NCI-H2196 (cell line): ENCODE measurements at regions not wholly inside any gene's neighbourhood (a gene's known extent, or its start where the extent isn't known, plus 50 kb on each side); places are given as distances from the start of the nearest gene placed in this dataset.

ENCODE experiments used
- DNase-seq: peaks from one replicate; lab custom pipeline; 2025; ENCODE audit not compliant: unreplicated experiment; lab: John Stamatoyannopoulos, UW

DNA sequence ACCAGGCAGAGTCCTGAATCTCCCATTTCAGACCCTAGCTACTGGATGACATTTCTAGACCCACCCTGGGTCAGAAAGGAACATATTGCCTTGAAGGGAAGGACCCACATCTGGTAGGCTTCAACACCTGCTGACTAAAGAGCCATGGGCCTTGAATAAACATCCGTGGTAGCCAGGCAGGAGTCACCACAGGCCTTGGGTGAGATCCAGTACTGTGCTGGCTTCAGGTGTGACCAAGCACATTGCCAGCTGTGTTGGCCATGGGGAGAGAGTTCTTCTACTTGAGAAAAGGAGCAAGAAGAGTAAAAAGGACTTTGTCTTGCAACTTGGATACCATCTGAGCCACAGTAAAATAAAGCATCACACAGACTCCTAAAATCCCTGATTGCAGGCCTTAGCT is 332.6 kb downstream of the SLC16A7 start:
- no peak for DNase-seq

DNA sequence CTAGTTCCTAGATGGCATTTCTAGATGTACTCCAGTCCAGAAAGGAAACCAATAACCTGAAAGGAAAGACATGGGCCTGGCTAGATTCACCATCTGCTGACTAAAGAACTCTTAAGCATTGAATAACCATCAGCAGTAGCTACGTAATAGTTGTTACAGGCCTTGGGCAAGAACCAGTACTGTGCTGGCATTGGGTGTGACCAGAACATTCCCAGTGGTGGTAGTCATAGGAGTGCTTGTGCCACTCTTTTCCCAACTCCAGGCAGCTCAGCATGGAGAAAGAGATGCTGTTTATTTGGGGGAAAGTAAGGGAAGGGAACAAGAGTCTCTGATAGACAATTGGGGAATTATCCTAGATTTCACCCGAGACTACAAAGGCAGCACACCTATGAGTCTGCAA is 333.3 kb downstream of the SLC16A7 start:
- DNase-seq: no peak

DNA sequence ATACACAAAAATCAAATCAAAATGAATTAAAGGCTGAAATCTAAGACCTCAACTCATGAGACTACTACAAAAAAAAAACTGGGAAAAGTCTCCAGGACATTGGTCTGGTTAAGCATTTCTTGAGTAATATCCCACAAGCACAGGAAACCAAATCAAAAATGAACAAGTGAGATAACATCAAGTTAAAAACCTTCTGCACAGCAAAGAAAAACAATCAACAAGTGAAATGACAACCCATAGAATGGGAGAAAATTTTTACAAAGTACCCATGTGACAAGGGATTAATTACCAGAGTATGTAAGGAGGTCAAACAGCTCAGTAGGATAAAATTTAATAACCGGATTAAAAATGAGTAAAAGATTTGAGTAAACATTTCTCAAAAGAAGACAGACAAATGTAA is 338.7 kb downstream of the SLC16A7 start:
- no peak for DNase-seq

DNA sequence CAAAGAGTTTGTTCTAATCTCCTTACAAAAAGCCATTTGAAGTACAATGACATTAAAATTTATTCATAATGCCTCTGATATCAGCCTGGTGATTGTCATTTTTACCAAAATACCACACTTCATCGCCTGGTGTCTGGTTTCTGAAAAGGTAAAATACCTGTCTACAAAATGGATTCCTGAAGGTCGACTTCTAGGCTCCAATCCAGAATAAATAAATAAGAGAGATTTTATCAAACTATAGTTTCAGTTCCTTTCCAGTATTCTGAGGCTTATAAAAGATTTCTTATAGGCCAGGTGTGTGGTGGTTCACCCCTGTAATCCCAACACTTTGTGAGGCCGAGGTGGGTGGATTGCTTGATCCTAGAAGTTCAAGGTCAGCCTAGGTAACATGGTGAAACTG is 340.7 kb downstream of the SLC16A7 start:
- DNase-seq: no peak

DNA sequence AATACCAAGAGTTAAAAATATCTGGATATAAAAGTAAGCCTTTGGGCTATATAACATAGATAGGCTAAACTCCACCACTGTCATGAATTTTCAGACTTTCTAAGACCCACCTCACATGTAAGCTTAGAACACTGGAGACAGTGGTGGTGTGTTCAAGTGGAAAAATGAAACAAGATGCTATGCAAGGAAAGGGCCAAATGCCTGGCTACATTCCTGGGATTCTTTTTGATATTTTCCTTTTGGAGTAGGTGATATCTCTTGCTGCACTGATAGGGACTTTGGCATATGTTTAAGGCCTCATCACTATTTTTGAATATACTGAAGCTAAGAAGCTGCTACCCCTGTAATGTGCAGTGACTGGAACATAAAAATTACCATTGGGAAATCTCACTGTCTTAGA is 341.3 kb downstream of the SLC16A7 start:
- DNase-seq: no peak

DNA sequence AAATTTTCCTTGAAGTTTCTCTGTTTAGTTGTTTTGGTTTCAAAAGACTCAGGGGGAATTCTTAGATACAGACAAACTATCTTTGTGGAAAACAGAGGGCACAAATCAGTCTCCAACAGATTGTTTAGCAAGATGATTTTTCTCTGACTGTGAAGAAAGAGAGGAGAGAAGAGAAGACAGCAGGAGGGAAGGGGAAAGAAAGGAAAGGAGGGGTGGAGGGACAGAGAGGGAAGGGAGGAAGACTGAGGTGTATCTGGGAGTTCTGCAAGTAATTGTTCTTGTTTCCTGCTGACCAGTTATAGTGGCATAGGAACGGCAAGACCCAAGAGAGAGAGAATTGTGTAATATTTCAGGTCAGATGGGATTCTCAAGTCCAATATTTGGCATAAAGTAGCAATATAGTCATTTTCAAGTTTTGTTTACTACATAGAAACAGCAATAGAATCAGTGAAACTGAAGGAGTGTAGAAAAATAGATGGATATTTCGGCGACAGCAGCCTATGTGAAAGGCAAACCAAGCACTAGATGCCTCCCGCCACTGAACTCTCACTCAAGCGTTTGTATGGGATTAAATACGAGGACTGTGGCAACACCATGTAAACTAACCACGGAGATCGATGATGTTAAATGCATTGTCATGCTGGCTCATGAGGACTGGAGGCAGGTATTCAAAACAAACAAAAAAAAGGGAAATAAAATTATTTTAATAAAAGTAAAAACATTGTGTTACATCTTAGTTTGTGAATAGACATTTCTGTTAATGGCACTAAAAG is 342.5 kb downstream of the SLC16A7 start:
- DNase-seq: no peak

DNA sequence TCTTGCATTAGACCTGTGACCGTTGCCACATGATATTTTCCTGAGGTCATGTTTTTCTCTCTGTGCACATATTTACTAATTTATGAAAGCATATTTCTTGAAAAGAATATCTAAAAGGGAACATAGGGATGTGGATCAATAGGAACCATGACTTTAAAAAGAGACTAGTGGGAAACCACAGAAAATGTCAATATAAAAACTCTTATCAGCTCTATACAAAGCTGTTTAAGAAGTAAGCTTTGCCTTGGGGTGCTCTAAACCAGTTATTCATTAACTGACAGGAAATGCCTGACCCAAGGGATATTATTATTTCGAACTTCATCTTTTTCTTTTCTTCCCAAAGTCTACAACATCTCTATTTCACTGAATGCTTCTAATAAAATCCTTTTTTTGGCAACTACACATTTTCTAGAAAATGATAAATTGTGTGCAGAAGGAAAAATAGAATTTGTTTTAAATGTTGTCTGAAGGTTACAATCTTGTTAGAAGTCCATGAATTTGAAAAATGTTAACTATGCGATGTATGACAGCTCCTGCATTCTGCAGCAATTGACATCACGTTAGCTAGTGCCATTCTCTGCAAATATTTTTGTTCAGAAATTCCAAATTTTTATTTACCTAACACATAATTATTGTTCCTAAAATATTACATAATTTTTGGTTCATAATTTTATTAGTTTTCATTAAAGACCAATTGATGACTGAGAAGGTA is 345.0 kb downstream of the SLC16A7 start:
- no peak for DNase-seq

DNA sequence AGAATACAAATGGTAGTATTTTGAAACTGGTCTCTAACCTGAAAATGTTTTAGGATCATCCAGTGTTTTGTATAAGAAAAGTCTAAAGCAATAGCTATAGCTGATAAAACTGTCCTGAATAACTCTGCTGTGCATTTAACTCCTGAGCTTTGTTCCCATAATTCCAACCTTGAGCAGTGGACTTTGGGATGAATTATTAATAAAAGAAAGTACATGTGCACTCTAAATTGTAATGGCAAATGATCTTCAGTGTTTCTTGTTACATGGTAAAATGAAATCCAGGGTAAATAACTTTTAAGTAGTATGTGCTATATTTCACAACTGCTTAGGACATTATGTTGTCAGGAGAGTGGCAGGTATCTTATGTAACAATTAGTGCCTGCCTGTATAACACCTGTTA is 345.6 kb downstream of the SLC16A7 start:
- DNase-seq: no peak

DNA sequence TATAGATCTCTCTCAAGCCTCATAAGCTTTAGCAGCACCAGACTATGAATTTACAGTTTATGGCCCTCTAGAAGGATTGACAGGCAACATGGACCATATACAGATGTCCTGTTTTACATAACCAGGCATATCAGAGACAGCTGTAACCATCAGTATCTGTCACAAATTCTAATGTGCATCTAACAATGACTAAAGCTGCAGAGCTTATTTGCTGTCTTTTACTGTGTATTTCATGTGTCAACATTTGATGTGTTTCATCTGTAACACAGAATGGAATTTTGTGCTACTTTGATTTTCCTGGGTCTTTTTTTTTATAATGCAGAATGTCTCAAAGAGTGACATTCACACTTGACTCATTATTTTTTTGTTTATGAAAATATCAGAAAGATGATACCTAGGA is 348.3 kb downstream of the SLC16A7 start:
- DNase-seq: no peak

DNA sequence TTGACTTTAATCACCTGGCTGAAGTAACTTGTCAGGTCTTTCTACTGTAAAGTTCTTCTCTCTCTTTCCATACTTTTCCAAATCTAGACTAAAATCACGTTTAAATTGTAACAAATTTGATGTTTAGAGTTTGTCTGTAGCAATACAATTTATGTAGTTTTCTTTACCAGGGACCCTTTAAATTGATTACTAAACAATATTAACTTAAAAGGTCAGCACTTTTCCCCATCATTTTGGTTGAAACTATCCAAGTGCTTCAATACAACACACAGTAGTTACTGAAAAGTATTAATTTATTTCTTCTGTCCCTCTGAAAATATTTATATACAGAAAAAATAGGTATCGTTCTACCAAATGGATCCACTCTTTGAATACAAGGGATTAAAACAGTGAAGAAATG is 350.8 kb downstream of the SLC16A7 start:
- DNase-seq: no peak

DNA sequence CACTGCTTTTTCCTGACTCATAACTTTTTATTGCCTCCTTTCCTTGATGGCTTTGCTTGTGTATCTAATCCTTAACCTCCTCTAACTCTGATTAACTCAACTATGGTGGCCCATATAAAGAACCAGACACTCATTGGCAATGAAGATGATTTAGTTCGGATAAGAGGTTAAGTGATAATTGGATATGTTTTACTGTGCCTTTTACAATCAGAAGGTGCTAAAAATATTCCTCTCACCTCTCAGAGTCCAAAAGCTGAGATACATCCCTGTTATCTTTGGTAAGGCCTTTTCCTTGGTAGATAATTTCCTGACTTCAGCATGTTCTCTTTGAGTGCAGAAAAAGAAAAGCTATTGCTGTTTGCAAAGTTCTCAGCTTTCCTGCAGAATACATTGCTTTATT is 367.7 kb downstream of the SLC16A7 start:
- no peak for DNase-seq

DNA sequence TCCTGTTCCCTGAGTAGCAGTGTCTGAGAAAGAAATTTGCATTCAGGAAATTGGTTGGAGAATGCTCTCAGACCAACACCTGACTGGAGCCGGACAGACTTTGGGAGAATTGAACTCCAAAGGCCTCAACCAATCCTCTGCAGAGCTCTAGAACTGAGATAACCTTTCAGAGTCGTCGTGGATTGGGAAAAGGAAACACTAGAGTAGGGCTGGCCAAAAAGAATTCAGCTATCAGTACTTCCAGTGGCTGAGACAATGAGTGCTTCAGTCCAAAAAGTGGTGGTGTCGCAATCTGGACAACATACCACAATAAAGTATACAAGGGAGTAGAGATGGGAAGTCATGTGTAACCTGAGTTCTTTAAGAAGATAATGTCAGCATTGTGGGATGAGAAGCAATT is 377.1 kb downstream of the SLC16A7 start:
- no peak for DNase-seq

DNA sequence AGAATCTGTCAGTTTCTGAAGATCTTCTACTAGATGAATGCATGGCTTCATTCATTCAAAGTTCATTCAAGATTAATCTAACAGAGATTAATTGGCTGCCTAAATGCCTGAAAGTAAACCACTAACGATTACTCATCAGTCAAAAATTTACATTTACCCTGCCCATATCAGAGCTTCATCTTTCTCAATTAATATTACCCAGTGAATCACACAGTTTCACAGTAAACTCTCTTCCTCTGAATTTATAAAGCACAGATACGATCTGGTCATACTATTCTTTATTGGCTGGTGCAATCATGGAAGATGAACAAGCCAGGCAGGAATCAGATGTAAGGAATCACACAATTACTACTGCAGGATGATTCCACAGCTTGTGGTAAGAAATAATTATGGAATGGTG is 377.7 kb downstream of the SLC16A7 start:
- DNase-seq: no peak

DNA sequence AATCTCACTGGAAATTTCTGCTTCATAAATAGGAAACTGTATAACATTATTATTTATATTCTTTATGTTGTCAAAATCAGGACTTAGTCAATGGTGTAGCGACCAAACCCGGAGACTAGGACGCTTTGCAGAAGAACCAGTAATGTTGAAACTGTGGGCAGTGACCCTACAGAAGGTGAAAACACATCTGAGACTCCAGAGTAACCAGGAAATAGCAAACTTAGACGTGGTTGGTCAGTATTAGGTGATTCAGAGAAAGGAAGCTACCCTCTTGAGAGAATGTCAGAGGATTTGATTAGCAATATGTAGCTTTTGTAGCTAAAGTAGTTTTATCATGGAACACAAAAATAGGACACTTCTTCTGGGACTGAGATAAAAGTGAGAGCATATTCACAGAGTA is 381.9 kb downstream of the SLC16A7 start:
- no peak for DNase-seq

DNA sequence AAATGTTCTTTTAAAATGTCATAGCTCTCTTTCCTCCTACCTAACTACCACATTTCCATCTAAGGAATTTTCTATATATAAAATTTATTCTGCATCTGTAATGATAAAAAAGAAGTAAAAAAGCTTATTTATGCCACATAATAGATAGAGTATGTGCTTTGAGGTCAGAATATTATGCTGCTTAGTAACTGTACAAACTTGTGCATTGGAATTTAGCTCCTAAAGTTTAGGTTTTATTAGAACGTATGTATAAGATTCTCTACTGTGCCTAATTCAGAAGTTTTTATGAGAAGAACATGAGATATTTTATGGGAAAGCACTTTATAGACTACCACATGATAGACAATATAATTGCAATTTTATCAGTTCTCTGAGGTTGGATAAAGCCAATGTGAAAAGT is 384.6 kb downstream of the SLC16A7 start:
- no peak for DNase-seq

DNA sequence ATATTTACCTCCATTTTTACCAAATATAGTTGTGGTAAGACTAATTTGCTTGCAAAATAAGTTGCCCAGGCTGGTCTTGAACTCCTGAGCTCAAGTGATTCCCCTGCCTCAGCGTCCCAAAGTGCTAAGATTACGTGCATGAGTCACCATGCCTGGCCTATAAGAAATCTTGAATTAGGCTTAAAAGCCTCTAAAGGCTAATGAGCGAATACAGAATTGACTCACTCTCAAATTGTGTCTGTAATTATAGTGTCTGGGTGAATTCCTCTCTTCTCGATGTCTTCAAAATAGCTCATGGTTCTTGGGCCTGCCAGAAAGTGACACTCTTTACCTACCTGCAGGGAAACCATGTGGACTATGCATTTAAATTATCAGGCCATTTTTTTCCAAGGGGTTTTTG is 403.5 kb downstream of the SLC16A7 start:
- no peak for DNase-seq

DNA sequence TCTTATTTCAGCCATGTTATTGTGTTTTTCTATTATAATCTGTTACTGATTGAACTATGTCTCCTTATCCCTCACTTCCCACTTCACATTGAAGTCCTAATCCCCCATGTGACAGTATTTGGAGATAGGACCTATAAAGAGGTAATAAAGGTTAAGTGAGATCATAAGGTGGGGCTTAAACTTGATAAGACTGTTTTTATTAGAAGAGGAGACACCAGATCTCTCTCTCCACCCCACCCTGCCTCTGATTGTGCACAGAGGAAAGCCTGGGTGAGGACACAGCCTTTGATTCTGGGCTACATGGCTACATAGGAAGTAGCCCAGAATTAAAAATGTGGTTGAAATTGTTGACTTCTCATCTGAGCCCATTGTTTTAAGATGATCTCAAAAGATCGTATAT is 414.7 kb downstream of the SLC16A7 start:
- DNase-seq: no peak

DNA sequence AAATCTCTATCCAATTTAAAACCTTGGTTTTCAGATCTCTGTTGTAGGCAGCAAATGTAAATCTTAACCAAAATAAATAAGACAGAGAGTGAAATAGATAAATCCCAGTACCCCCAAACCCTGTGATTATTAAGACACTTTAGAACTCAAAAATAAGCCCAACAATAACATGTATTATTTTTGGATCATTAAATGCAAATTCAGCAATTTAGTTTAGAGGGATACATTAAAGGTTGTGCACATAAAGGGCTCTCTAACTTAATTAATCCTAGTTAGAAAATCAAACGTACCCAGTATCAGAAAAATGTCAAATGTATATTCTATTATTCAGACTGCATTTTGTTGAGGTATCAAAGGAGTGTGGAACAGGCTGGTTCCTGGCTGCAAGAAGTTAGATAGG is 416.8 kb downstream of the SLC16A7 start:
- DNase-seq: no peak

DNA sequence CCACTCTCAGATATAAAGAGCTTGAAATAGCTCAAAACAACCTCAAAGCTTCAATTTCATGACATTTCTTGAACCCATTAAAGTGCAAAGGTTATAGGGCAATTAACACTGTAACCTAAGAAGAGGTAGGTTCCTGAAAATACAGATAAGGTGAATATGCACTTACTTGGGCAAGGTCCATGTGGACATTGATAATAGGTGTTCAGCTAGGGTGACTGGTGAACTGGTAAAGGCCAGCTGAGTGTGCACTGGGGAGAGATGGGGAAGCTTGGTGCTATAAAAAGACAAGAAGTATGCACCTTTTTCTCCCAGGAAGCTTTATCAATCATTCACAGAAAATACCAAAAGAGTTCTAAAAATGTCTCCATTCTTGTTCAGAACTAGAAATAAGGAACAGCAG is 418.6 kb downstream of the SLC16A7 start:
- no peak for DNase-seq

DNA sequence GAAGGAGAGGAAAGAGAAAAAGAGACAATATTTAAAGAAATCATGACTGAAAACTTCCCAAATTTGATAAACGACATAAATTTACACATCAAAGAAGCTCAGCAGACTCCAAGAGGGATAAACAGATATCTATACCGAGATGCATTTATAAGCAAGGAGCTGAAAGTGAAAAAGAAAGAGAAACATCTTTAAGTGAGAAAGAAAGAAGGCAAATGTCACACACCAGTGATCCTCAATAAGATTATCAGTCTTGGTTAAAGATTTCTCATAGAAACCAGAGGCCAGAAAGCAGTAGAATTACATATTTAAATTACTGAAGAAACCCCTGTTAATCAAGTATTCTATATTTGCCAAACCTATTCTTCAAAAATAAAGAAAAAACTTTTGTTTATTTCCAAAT is 424.2 kb downstream of the SLC16A7 start:
- DNase-seq: no peak

DNA sequence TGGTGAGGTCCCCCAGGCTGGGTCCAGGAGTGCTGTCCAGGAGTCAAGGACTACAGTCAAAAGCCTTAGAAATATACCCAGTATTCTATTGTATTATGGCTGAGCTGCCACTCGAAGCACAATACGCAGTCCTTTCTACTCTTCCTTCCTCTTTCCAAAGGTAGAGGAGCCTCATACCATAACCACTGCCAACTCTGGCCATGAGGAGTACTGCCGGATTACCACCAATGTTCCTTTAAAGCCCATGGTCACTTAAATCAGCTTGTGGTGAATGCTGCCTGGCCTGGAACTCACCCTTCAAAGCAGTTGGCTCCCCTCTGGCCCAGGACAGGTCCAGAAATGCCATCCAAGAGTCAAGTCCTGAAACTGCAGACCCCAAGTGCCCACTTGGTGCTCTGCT is 425.4 kb downstream of the SLC16A7 start:
- no peak for DNase-seq

DNA sequence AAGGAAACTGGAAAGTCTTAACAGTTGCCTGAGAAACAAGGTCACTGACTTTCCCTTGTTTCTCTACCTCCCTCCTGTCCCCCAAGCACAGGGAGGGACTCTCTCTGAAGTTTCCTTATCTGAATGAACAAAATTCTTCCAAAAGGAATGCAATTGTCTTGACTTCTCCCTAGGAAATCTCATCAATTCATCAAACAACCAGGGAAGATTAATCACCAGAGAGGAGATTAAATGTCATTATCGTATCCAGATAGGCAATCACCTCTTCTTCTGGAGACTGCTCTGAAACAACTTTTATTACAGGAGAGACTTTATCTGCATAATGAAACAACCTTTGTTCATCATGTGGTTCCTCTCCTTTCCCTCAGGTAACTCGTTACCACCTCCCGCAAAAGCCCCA is 431.4 kb downstream of the SLC16A7 start:
- no peak for DNase-seq

DNA sequence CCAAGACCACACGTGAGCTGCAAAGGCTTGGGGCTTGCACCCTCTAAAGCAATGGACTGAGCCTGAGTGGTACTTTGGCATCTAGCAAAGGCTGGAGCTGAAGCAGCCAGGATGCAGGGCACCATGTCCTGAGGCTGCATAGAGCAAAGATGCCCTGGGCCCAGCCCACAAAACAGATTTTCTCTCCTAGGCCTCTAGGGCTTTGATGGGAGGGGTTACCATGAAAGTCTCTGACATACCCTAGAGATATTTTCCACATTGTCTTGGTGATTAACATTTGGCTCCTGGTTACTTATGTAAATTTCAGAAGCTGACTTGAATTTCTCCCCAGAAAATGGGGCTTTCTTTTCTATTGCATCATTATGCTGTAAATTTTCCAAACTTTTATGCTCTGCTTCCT is 438.3 kb downstream of the SLC16A7 start:
- DNase-seq: no peak
